NCI-H1105 (cell line): ENCODE measurements at regions not wholly inside any gene's neighbourhood (a gene's known extent, or its start where the extent isn't known, plus 50 kb on each side); places are given as distances from the start of the nearest gene placed in this dataset.

Source experiments
- DNase-seq: peaks from one replicate; lab custom pipeline; 2025; lab: John Stamatoyannopoulos, UW

- DNase-seq = no peak
Measured at GRCh38 chr3:148584438-148584837, 113.3 kb upstream of the AGTR1 start.

GRCh38 chr3:148585671-148586379 is 111.9 kb upstream of the AGTR1 start:
- no peak for DNase-seq

- no peak for DNase-seq
Measured at GRCh38 chr3:148588291-148588690, 109.4 kb upstream of the AGTR1 start.

GRCh38 chr3:148591525-148591924 is 106.2 kb upstream of the AGTR1 start:
- no peak for DNase-seq

- no peak for DNase-seq
Measured at GRCh38 chr3:148598619-148599018, 99.1 kb upstream of the AGTR1 start.

GRCh38 chr3:148599481-148599880 is 98.2 kb upstream of the AGTR1 start:
- DNase-seq = no peak

GRCh38 chr3:148600440-148600839 is 97.3 kb upstream of the AGTR1 start:
- no peak for DNase-seq

- no peak for DNase-seq
Measured at GRCh38 chr3:148600902-148601765, 96.6 kb upstream of the AGTR1 start.

- no peak for DNase-seq
Measured at GRCh38 chr3:148601766-148602685, 95.7 kb upstream of the AGTR1 start.

- no peak for DNase-seq
Measured at GRCh38 chr3:148604270-148605085, 93.2 kb upstream of the AGTR1 start.

GRCh38 chr3:148605521-148605920 is 92.2 kb upstream of the AGTR1 start:
- no peak for DNase-seq

- no peak for DNase-seq
Measured at GRCh38 chr3:148606979-148607378, 90.7 kb upstream of the AGTR1 start.

GRCh38 chr3:148607491-148607890 is 90.2 kb upstream of the AGTR1 start:
- DNase-seq = no peak

GRCh38 chr3:148612278-148612677 is 85.4 kb upstream of the AGTR1 start:
- DNase-seq = no peak

- DNase-seq = no peak
Measured at GRCh38 chr3:148615382-148615781, 82.3 kb upstream of the AGTR1 start.

- DNase-seq = no peak
Measured at GRCh38 chr3:148625095-148625736, 72.5 kb upstream of the AGTR1 start.

- DNase-seq = no peak
Measured at GRCh38 chr3:148625991-148626390, 71.7 kb upstream of the AGTR1 start.

- no peak for DNase-seq
Measured at GRCh38 chr3:148629006-148629405, 68.7 kb upstream of the AGTR1 start.

- no peak for DNase-seq
Measured at GRCh38 chr3:148631124-148631903, 66.4 kb upstream of the AGTR1 start.

GRCh38 chr3:148641722-148642121 is 56.0 kb upstream of the AGTR1 start:
- no peak for DNase-seq
